WI38 (cell line): ENCODE measurements at regions not wholly inside any gene's neighbourhood (a gene's known extent, or its start where the extent isn't known, plus 50 kb on each side); places are given as distances from the start of the nearest gene placed in this dataset.
"Not testable (repeated sequence)": the region's sequence is repeated elsewhere in the genome, so short reads cannot be mapped to it uniquely, and the experiment has no call there.

Experiments
- H3K4me3 ChIP-seq: 2 replicates; pipeline ENCODE4 v1.5.1; 2011; ENCODE audit warnings: low read depth, mild to moderate bottlenecking, control low read depth, low read length
- CTCF ChIP-seq: IDR thresholded peaks from 2 replicates; pipeline ENCODE4 v1.5.1; 2012; ENCODE audit warnings: low read depth, mild to moderate bottlenecking, control low read depth, low read length

DNA sequence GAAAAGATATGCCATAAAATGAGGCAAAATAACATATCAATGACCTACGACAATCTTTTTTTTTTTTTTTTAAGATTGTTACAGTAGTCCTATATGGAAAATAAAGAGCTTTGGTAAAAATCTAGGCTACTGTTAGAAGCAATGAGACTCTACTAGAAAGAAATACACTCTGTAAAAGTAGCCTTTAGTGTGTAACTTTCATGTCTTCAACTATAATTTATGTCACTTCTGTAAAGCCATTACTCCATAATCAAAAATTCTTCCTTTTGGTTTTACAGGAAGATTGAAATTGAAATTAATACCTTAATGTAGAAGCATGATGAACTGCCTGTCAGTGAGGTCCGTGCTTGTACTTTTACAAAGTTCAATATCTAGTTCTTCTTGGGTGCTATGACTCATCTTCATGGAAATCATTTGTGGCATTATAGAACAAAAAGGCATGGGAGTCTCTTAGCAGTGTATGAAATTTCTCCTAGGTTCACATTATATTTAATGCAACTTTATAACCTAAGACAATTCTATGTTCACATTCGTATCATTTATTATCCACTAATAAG, 1393.1 kb downstream of the EFNA5 start:
- H3K4me3 ChIP-seq = no peak overlapping the region
- no peak for TF ChIP-seq CTCF

DNA sequence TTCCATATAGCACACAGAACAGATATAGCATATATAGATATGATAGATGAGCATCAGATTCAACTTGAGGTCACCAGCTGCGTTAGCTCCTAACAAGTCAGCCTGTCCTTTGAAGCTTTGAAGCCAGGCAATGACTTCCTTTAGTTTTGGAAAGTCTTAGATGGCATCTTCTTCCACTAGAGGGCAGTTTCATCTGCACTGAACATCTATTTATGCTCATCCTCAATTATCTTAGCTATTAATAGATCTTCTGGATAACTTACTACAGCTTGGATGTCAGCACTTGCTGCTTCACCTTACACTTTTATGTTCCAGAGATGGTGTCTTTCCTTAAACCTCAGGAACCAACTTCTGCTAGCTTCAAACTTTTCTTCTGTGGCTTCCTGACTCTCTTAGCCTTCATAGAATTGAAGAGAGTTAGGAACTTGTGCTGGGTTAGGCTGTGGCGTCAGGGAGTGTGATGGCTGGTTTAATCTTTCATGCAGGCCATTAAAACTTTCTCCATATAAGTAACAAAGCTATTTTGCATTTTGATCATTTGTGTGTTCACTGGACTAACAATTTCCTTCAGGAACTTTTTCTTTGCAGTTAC, 1401.4 kb downstream of the EFNA5 start:
- H3K4me3 ChIP-seq = no peak overlapping the region
- TF ChIP-seq CTCF = no peak

DNA sequence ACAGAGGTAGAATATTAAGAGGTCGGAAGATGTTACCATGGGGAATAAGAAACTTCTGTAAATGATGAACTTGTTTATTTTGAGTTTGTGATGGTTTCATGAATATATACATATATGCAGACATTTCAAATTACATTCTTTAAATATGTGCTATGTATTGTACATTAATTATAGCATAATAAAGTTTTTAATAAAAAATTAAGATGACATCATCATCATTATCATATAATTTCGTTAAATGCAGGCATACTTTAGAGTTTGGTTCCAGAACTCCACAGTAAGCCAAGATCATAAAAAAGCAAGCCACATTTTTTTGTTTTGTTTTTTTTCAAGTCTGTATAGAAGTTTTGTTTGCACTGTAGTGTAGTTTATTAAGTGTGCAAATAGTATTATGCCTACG, 1403.5 kb downstream of the EFNA5 start:
- no peak for TF ChIP-seq CTCF
- H3K4me3 ChIP-seq = no peak overlapping the region

- no peak for TF ChIP-seq CTCF
Measured at GRCh38 chr5:106262395-106262794, 1408.3 kb downstream of the EFNA5 start.

GRCh38 chr5:106259431-106260090, 1411.2 kb downstream of the EFNA5 start:
- H3K4me3 ChIP-seq = not testable (repeated sequence)

More at GRCh38 chr5:106262395-106262794, 1408.3 kb downstream of the EFNA5 start:
- no peak overlapping the region for H3K4me3 ChIP-seq

DNA sequence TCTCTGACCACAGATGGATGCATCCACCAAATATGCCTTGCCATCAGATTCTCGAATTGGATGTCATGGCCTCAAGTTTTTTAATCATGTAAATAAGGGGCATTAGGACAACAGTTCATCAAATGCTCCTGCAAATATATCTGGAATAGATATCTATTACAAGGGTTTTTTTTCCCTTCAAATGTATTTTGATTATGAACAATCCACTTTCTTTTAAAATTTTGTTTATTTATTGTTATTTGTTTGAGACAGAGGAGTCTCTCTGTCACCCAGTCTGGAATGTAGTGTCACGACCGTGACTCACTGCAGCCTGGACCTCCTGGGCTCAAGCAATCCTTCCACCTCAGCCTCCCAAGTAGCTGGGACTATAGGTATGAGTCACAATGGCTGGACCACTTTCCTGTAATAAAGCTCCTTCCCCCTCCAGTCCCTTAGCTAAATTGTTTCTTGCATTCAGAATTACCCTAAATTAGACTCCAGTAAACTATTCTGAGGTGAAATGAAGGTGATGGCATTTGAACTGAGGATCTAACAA, 1412.1 kb downstream of the EFNA5 start:
- H3K4me3 ChIP-seq = no peak overlapping the region
- TF ChIP-seq CTCF = no peak

GRCh38 chr5:106254784-106255183, 1416.0 kb downstream of the EFNA5 start:
- TF ChIP-seq CTCF = no peak
- no peak overlapping the region for H3K4me3 ChIP-seq

GRCh38 chr5:106246044-106246745, 1424.5 kb downstream of the EFNA5 start:
- H3K4me3 ChIP-seq = not testable (repeated sequence)
